ENCODE measurements at regions not wholly inside any gene's neighbourhood (a gene's known extent, or its start where the extent isn't known, plus 50 kb on each side); places are given as distances from the start of the nearest gene placed in this dataset.
A peak's percentile ranks its signal among the peaks of the same experiment; 100 is the strongest.

DNA sequence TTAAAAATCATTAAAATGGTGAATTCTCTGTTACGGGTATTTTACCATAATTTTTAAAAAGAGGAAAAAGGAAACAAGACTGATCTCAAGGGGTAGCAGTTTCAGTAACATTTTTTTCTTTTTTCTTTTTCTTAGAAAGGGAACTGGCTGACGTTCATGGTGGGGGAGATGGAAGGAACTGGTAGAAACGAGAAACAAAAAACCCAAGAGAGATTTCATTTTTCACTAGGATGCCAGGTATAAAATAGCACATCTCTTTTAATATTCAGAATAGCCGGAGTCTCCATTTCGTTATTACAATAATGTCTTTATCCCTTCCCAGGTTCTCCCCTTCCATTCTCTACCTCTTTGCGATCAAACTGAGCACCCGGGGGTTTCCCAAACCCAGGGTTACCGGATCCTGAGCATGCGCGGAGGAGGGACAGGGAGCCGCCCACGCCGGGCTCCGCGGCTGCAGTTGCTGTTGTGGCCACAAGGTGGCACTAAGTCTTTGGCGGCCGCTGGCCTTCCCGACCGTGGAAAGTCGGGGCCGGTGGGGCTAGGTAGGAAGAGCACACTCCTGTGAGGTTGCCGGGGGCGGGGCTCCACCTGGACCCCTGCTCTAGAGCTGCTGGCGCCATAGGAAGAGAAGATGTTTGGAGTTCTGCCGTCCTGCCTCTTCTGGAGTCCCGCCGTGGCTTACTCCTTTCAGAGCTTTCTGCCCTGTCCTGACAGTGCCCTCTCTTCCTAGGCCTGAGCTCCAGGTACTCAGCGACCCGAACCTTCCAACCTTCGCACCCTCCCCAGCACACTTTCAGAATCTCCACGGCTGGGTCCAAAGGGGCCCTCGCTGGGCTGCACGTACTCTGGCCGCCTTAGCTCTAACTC lies 146.8 kb downstream of the SH3BGRL2 start (continued):
- TF ChIP-seq KDM5B (CRISPR knock-in tag; IDR thresholded peaks at IDR 0.05; ENCODE audit: borderline replicate concordance) (peak; percentile 54; the same call in 1 of the 2 replicates), HDAC1 (CRISPR knock-in tag; IDR thresholded peaks at IDR 0.05) (no peak), YY1 (IDR thresholded peaks at IDR 0.05; ENCODE audit: insufficient read depth, insufficient replicate concordance, low read depth, low read length) (no peak), ZNF20 (CRISPR knock-in tag; IDR thresholded peaks at IDR 0.05) (no peak), ZMYM2 (CRISPR knock-in tag; IDR thresholded peaks at IDR 0.05) (peak; percentile 24; the same call in 1 of the 2 replicates), ZNF547 (CRISPR knock-in tag; IDR thresholded peaks at IDR 0.05) (0 out of 2 replicates have a peak, but pooled peaks have one; percentile 38), ZNF558 (CRISPR knock-in tag; IDR thresholded peaks at IDR 0.05; ENCODE audit: borderline replicate concordance) (no peak), ZNF790 (CRISPR knock-in tag; IDR thresholded peaks at IDR 0.05; ENCODE audit: borderline replicate concordance) (no peak), ZNF317 (CRISPR knock-in tag; IDR thresholded peaks at IDR 0.05) (0 out of 2 replicates have a peak, but pooled peaks have one; percentile 45), ZBTB7B (CRISPR knock-in tag; IDR thresholded peaks at IDR 0.05) (peak; percentile 45; the same call in 1 of the 2 replicates), PHB2 (IDR thresholded peaks at IDR 0.05; ENCODE audit: partially characterized antibody) (no peak), ELF1 (CRISPR knock-in tag; IDR thresholded peaks at IDR 0.05) (peak; percentile 46; the same call in 1 of the 2 replicates), PCBP2 (optimal IDR thresholded peaks at IDR 0.05; ENCODE audit: low read depth, low read length, poor library complexity, severe bottlenecking) (no peak)
- TF ChIP-seq, protein P1, sequence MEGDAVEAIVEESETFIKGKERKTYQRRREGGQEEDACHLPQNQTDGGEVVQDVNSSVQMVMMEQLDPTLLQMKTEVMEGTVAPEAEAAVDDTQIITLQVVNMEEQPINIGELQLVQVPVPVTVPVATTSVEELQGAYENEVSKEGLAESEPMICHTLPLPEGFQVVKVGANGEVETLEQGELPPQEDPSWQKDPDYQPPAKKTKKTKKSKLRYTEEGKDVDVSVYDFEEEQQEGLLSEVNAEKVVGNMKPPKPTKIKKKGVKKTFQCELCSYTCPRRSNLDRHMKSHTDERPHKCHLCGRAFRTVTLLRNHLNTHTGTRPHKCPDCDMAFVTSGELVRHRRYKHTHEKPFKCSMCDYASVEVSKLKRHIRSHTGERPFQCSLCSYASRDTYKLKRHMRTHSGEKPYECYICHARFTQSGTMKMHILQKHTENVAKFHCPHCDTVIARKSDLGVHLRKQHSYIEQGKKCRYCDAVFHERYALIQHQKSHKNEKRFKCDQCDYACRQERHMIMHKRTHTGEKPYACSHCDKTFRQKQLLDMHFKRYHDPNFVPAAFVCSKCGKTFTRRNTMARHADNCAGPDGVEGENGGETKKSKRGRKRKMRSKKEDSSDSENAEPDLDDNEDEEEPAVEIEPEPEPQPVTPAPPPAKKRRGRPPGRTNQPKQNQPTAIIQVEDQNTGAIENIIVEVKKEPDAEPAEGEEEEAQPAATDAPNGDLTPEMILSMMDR (CRISPR knock-in tag; IDR thresholded peaks at IDR 0.05): peak; percentile 97
- TF ChIP-seq, protein P2, sequence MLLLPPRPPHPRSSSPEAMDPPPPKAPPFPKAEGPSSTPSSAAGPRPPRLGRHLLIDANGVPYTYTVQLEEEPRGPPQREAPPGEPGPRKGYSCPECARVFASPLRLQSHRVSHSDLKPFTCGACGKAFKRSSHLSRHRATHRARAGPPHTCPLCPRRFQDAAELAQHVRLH (CRISPR knock-in tag; IDR thresholded peaks at IDR 0.05; ENCODE audit: borderline replicate concordance, low read depth): peak; percentile 84; the same call in 1 of the 2 replicates
- TF ChIP-seq, protein P3, sequence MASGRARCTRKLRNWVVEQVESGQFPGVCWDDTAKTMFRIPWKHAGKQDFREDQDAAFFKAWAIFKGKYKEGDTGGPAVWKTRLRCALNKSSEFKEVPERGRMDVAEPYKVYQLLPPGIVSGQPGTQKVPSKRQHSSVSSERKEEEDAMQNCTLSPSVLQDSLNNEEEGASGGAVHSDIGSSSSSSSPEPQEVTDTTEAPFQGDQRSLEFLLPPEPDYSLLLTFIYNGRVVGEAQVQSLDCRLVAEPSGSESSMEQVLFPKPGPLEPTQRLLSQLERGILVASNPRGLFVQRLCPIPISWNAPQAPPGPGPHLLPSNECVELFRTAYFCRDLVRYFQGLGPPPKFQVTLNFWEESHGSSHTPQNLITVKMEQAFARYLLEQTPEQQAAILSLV (CRISPR knock-in tag; IDR thresholded peaks at IDR 0.05; ENCODE audit: borderline replicate concordance): 0 out of 2 replicates have a peak, but pooled peaks have one; percentile 47
- TF ChIP-seq, protein P4, sequence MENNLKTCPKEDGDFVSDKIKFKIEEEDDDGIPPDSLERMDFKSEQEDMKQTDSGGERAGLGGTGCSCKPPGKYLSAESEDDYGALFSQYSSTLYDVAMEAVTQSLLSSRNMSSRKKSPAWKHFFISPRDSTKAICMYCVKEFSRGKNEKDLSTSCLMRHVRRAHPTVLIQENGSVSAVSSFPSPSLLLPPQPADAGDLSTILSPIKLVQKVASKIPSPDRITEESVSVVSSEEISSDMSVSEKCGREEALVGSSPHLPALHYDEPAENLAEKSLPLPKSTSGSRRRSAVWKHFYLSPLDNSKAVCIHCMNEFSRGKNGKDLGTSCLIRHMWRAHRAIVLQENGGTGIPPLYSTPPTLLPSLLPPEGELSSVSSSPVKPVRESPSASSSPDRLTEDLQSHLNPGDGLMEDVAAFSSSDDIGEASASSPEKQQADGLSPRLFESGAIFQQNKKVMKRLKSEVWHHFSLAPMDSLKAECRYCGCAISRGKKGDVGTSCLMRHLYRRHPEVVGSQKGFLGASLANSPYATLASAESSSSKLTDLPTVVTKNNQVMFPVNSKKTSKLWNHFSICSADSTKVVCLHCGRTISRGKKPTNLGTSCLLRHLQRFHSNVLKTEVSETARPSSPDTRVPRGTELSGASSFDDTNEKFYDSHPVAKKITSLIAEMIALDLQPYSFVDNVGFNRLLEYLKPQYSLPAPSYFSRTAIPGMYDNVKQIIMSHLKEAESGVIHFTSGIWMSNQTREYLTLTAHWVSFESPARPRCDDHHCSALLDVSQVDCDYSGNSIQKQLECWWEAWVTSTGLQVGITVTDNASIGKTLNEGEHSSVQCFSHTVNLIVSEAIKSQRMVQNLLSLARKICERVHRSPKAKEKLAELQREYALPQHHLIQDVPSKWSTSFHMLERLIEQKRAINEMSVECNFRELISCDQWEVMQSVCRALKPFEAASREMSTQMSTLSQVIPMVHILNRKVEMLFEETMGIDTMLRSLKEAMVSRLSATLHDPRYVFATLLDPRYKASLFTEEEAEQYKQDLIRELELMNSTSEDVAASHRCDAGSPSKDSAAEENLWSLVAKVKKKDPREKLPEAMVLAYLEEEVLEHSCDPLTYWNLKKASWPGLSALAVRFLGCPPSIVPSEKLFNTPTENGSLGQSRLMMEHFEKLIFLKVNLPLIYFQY (CRISPR knock-in tag; IDR thresholded peaks at IDR 0.05; ENCODE audit: borderline replicate concordance): 0 out of 2 replicates have a peak, but pooled peaks have one; percentile 16
- TF ChIP-seq, protein P5, sequence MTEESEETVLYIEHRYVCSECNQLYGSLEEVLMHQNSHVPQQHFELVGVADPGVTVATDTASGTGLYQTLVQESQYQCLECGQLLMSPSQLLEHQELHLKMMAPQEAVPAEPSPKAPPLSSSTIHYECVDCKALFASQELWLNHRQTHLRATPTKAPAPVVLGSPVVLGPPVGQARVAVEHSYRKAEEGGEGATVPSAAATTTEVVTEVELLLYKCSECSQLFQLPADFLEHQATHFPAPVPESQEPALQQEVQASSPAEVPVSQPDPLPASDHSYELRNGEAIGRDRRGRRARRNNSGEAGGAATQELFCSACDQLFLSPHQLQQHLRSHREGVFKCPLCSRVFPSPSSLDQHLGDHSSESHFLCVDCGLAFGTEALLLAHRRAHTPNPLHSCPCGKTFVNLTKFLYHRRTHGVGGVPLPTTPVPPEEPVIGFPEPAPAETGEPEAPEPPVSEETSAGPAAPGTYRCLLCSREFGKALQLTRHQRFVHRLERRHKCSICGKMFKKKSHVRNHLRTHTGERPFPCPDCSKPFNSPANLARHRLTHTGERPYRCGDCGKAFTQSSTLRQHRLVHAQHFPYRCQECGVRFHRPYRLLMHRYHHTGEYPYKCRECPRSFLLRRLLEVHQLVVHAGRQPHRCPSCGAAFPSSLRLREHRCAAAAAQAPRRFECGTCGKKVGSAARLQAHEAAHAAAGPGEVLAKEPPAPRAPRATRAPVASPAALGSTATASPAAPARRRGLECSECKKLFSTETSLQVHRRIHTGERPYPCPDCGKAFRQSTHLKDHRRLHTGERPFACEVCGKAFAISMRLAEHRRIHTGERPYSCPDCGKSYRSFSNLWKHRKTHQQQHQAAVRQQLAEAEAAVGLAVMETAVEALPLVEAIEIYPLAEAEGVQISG (CRISPR knock-in tag; IDR thresholded peaks at IDR 0.05): peak; percentile 60

All from HepG2 (cell line).